HG03095 (cell line): ENCODE measurements at regions not wholly inside any gene's neighbourhood (a gene's known extent, or its start where the extent isn't known, plus 50 kb on each side); places are given as distances from the start of the nearest gene placed in this dataset.

Experiments used
- ATAC-seq: cut with Tn5 transposase; IDR thresholded peaks from one replicate; pipeline ENCODE4 v1.9.1; 2021; ENCODE audit warnings: moderate library complexity; ENCODE audit not compliant: unreplicated experiment

DNA sequence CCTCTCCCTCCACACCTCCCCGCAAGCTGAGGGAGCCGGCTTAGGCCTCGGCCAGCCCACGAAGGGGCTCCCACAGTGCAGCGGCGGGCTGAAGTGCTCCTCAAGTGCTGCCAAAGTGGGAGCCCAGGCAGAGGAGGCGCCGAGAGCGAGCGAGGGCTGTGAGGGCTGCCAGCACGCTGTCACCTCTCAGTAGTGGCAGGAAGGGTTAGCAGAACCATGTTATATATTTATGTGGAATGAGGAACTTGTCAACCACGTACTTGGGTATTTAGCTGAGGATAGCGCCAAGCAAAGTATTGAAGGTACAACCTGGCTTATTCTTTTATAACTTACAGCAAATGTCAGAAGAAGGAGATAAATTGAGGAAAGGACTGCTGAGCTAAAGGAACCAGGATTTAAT is 144.1 kb upstream of the MGAT5 start:
- no peak for ATAC-seq

DNA sequence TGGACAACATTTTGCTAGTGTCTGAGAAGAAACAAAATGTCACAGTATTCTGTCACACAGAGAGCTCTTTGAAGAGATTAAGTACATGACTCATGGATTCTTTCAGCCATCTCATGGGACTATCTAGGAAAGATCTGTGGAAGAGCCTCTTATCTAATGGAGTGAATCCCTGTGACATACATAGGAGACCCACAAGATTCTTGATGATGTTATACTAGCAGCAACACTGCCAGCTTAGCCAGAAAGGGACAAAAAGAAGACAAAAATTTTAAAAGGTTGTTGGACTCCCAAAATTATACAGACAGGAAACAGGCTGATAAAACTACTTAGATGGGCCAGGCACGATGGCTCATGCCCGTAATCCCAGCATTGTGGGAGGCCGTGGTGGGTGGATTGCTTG is 143.3 kb upstream of the MGAT5 start:
- no peak for ATAC-seq

DNA sequence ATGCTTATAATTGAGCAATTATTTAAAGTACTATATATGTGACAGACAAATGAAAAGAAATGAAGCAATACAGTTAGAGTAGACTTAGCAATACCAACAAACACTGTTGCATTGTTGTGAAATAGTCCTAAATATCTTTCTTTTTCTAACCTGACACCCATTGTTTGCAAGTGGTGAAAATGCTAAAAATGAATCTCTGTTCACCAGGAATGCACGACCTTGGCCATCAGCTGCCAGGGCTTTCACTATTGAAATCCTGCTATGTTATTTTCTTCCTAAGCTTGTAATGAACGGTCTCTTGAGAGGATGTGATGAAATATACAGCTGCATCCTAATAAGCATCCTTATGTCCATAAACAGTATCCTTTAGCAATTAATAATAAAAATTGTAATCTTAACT is 136.2 kb upstream of the MGAT5 start:
- ATAC-seq, result no peak

DNA sequence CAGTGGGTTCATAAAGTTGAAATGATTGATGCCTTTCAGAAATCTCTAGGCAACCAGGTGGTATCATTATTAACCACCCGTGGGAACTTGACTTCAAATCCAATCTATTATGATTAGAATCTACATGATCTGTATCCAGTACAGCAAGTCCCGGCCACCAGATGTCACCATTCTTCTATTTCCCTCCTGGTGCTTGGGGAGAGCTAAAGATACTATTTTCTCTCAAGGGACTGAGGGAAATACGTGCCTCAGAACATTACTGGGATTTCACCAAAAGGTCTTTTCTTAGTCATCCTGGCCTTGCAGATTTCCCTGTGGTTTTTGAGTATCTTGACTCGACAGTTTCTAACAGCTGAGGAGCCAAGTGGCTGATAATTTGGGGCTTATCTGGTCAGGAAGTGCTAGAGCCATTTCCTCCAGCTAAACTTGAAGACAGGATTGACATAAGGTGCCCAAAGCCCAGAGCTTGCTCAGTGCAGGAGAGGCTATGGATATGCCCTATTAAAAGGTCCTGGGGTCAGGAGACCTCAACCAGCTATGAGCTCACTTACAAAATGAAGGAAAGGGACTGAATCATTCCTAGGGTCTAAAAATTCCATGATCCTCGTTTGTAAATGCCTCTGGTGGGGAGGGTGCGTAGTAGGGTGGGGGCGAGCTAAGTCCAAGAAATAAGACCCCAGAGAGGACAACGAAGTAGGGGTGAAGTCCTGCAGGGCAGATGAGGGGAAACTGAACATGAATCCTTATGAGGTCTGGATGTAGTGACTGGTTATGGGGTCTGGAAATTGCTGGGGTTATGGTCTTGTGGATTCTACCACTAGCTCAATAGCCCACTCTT is 135.4 kb upstream of the MGAT5 start:
- ATAC-seq, result peak; percentile 45

- peak; percentile 13 for ATAC-seq
Observed at GRCh38 chr2:134119117-134119712, 134.7 kb upstream of the MGAT5 start.

GRCh38 chr2:134119713-134120405 is 134.0 kb upstream of the MGAT5 start:
- ATAC-seq, result peak; percentile 52

DNA sequence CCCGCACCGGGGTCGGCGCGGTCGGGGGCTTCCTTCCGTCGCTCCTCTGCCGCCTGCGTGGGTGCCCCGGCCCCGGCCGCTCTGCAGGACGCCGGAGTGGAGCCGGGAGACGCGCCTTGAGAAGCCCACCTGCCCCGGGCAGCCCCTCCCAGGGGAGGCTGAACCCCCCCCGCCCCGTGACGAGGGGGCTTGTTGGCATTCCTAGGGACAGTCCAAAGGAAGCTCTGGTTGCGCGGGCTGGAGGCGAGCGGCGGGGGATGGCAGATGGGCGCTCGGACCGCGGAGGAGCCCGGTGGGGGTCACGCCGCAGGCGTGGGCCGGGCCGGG is 133.5 kb upstream of the MGAT5 start:
- peak; percentile 3 for ATAC-seq

GRCh38 chr2:134120733-134121630 is 132.9 kb upstream of the MGAT5 start:
- peak; percentile 42 for ATAC-seq

- no peak for ATAC-seq
Observed at GRCh38 chr2:134122610-134123009, 131.3 kb upstream of the MGAT5 start.

GRCh38 chr2:134123332-134123731 is 130.5 kb upstream of the MGAT5 start:
- no peak for ATAC-seq

DNA sequence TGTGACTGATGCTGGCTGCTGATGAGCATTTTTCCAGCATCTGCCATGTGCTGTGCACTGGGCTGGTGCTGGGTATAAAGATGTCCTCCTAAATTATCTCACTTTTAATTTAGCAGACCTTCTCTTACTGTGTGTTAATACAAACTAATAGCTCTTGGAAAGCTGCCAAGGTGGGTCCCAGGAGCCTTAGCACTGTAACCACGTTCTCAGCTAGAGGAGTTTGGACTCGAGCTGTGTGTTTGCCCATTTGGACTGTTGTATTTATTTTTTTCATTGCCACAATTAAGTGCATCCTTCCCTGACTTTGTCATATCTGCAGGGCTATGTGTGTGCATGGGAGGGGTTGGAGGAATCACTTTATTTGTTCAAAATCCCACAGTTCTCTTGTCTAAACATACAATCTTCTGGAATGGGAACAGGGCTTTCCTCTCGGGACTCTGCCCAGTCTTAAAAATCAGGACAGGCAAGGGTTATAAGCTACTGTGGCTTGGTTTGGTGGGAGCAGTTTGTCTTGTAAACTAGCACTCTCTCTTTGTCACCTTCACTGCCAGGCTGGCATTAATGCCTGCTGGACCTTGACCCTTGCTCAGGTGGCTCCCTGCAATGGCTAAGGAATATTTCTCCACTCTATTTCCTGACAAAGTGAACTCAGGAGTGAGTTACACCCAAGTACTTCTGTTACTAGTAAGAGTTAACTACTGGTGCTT is 129.7 kb upstream of the MGAT5 start:
- ATAC-seq, result no peak

DNA sequence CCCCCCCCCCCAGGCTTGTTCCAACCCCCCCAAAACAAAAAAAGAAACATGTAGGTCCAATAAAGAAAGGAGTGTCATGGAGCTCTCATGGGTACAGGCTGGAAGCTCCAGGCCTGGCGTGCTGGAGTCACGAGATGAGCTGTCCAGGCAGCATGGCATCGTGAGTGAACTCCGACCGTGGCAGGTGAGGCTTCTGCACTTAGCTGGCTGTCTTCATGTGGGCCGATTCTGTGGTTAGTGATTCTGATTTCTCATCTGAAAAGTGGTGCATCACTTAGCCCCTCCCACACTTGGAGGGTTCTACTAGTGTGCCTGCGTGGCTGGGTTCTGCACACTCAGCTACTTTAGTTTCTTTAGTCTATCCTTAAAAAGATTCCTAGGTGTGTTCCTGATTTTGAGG is 126.4 kb upstream of the MGAT5 start:
- no peak for ATAC-seq

GRCh38 chr2:134128746-134129145 is 125.1 kb upstream of the MGAT5 start:
- ATAC-seq, result no peak

GRCh38 chr2:134129900-134130537 is 123.9 kb upstream of the MGAT5 start:
- ATAC-seq, result no peak

- no peak for ATAC-seq
Observed at GRCh38 chr2:134131681-134132489, 122.0 kb upstream of the MGAT5 start.

GRCh38 chr2:134132490-134132857 is 121.4 kb upstream of the MGAT5 start:
- ATAC-seq, result no peak

GRCh38 chr2:134133622-134134312 is 120.1 kb upstream of the MGAT5 start:
- no peak for ATAC-seq

- ATAC-seq, result no peak
Observed at GRCh38 chr2:134134313-134134706, 119.6 kb upstream of the MGAT5 start.

GRCh38 chr2:134134827-134135226 is 119.0 kb upstream of the MGAT5 start:
- ATAC-seq, result no peak
